ENCODE measurements at regions not wholly inside any gene's neighbourhood (a gene's known extent, or its start where the extent isn't known, plus 50 kb on each side); places are given as distances from the start of the nearest gene placed in this dataset.

DNA sequence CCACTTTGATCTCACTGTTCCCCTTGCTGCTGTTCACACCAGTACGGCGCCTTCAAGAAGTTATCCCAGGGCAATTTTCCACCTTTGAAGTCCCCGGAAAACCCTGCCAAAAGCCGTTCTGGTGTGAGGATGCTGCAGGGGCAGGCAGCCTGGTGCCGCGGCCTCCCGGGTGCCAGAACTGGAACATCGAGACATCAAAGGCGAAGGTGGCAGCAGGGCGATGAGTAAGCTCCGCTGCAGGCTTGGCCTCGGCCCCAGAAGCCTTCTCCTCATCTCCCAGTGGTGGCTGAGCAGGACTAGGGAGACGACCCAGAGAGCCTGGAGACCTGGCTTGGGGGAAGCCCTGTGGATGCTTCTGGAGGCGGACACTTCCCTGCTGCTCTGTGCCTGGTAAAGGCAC is 115.3 kb upstream of the MSX2 start:
- TF ChIP-seq, protein P1, sequence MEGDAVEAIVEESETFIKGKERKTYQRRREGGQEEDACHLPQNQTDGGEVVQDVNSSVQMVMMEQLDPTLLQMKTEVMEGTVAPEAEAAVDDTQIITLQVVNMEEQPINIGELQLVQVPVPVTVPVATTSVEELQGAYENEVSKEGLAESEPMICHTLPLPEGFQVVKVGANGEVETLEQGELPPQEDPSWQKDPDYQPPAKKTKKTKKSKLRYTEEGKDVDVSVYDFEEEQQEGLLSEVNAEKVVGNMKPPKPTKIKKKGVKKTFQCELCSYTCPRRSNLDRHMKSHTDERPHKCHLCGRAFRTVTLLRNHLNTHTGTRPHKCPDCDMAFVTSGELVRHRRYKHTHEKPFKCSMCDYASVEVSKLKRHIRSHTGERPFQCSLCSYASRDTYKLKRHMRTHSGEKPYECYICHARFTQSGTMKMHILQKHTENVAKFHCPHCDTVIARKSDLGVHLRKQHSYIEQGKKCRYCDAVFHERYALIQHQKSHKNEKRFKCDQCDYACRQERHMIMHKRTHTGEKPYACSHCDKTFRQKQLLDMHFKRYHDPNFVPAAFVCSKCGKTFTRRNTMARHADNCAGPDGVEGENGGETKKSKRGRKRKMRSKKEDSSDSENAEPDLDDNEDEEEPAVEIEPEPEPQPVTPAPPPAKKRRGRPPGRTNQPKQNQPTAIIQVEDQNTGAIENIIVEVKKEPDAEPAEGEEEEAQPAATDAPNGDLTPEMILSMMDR (conservative IDR thresholded peaks at IDR 0.05; ENCODE audit: low read length), result no peak
- TF ChIP-seq EZH2phosphoT487 (IDR thresholded peaks at IDR 0.05; ENCODE audit: borderline replicate concordance), result no peak

All from Loucy (cell line).